T-helper 17 cell (primary cell): ENCODE measurements at regions not wholly inside any gene's neighbourhood (a gene's known extent, or its start where the extent isn't known, plus 50 kb on each side); places are given as distances from the start of the nearest gene placed in this dataset.
"Not testable (repeated sequence)": the region's sequence is repeated elsewhere in the genome, so short reads cannot be mapped to it uniquely, and the experiment has no call there.

ENCODE experiments used
- ATAC-seq: fragments of 150-1000 bp; cut with Tn5 transposase; 2 replicates; pipeline ENCODE4 v1.10.0; 2021; ENCODE audit warnings: mild to moderate bottlenecking, moderate library complexity
- DNase-seq, 3 donors: peaks; one replicate each; pipeline versions ENCODE4 v3.0.0 to v3.0.0-alpha.2; 2020 to 2021
- H3K9me3 ChIP-seq: one replicate; pipeline ENCODE4 v1.7.0; 2013; ENCODE audit warnings: low read length, mild to moderate bottlenecking; ENCODE audit not compliant: control insufficient read depth, poor library complexity, severe bottlenecking
- H3K27ac Mint-ChIP-seq: one replicate; pipeline ENCODE4 v1.8.0; 2022; ENCODE audit warnings: mild to moderate bottlenecking, moderate library complexity, mixed read lengths
- H3K27me3 Mint-ChIP-seq: one replicate; pipeline ENCODE4 v1.8.0; 2022; ENCODE audit warnings: mixed read lengths
- H3K36me3 Mint-ChIP-seq: one replicate; pipeline ENCODE4 v1.8.0; 2022; ENCODE audit warnings: low read depth, mixed read lengths
- H3K4me1 Mint-ChIP-seq: one replicate; pipeline ENCODE4 v1.8.0; 2022; ENCODE audit warnings: mild to moderate bottlenecking, mixed read lengths
- H3K4me3 Mint-ChIP-seq: one replicate; pipeline ENCODE4 v1.8.0; 2022; ENCODE audit warnings: mild to moderate bottlenecking, moderate library complexity, mixed read lengths

DNA sequence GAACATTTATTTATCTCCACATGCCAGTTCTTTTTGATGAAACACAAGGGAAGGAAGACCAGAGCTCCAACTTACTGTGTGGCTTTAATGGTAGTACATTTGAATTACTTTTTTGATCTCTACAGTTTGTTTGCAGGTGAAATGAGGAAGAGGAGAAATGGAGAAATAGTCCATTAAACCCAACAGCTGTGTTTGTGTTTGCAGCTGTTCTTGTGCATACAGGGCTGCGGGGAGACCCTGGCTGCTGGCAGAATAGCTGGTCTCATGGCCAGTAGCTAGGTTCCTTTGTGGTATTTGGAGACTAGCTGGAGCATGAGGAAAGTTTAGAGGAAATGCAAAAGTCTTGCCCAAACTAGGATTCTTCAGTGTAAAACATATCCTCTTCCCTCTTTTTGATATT lies 374.8 kb downstream of the GPAT3 start:
- H3K4me1 Mint-ChIP-seq, result no peaks in the 10 kb centered on the region
- ATAC-seq (no peak), DNase-seq (no peak)
- no peak overlapping the region for H3K27ac Mint-ChIP-seq
- no peaks in the 10 kb centered on the region for H3K36me3 Mint-ChIP-seq
- no peaks in the 10 kb centered on the region for H3K9me3 ChIP-seq
- no peak overlapping the region for H3K4me3 Mint-ChIP-seq
- H3K27me3 Mint-ChIP-seq, result peaks cover 19% of the 10 kb centered on the region

DNA sequence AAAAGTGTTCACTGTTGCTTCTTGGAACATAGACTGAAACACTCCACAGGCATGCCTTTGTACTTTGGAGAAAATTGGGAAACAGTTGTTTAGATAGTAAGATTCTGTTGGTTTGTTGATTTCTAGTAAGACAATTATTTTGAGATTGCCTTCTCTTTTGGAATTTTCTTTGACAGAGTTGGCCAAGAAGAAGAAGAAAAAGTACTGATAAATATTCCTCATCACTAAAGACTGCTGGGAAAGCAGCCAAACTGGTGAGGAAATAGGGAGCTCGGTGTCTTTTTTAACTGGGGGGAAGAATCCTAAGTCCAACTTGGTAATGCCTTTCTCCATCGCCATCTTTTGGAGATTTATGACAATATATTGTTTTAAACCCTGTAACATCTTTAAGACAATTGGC lies 370.7 kb downstream of the GPAT3 start:
- no peak for ATAC-seq
- no peaks in the 10 kb centered on the region for H3K36me3 Mint-ChIP-seq
- H3K27ac Mint-ChIP-seq, result no peak overlapping the region
- peaks cover 19% of the 10 kb centered on the region for H3K27me3 Mint-ChIP-seq
- no peak for DNase-seq
- no peaks in the 10 kb centered on the region for H3K9me3 ChIP-seq
- no peak overlapping the region for H3K4me3 Mint-ChIP-seq
- H3K4me1 Mint-ChIP-seq, result no peaks in the 10 kb centered on the region

DNA sequence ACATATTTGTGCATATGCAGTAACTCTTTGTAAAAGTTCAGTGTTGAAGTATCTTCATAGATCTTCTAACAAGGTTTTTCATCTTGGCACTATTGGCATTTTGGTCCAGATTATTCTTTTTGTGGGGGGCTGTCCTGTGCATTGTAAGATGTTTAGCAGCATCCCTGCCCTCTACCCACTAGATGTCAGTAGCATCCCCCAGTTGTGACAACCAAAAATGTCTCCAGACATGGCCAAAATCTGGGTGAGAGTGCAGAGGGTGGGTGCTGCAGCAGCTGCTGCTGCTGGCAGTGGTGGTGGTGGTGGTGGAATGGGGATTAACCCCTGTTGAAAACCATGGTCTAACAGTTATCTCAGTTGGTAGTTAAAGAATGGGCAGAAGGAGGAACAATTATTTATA lies 370.0 kb downstream of the GPAT3 start:
- ATAC-seq, result no peak
- no peak overlapping the region for H3K27ac Mint-ChIP-seq

DNA sequence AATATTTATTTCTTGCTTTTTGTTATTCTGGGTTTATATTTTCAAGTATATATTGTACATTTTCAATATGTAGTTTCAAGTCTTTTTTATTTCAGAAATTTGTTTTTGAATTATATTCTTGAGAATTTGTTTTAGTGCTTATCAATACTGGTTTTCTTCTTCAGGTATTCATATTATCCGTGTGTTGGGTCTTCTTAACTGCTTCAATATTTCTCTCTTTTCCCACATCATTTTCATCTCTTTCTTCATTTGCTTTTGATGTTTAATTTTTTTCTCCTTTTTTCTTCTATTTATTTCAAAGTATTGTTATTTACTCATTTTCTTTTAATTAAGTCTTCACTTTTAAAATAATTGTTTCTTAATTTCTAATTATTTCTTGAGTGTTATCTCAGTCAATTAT lies 367.8 kb downstream of the GPAT3 start:
- H3K36me3 Mint-ChIP-seq, H3K4me3 Mint-ChIP-seq, H3K27ac Mint-ChIP-seq: not testable (repeated sequence)

More for the DNA sequence above, 370.0 kb downstream of the GPAT3 start:
- H3K9me3 ChIP-seq, result no peaks in the 10 kb centered on the region
- Mint-ChIP-seq H3K27me3 (peaks cover 17% of the 10 kb centered on the region), H3K4me3 (no peak overlapping the region), H3K36me3 (no peaks in the 10 kb centered on the region), H3K4me1 (no peaks in the 10 kb centered on the region)
- no peak for DNase-seq

DNA sequence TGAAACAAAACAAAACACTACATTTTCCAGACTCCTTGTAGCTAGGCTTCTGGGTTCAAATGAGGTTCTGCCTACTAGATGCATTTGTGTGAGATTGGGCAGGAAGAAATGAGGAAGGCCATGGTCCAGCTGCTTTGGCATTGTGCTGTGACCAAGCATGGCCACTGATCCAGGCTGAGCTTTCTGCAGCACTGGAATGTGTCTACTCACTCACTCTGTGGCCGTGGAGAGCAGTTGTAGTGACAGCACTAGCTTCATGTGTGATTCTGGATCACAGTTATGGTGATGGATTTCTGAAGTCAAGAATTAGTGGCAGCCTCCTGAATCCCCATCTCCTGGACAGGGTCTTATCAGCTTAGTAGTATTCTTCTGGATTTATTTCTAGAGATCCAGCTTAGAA lies 358.9 kb downstream of the GPAT3 start:
- no peak for ATAC-seq
- H3K27ac Mint-ChIP-seq, result no peak overlapping the region
- no peak for DNase-seq

More for the DNA sequence above, 367.8 kb downstream of the GPAT3 start:
- H3K4me1 Mint-ChIP-seq, H3K9me3 ChIP-seq, H3K27me3 Mint-ChIP-seq, DNase-seq, ATAC-seq: not testable (repeated sequence)

DNA sequence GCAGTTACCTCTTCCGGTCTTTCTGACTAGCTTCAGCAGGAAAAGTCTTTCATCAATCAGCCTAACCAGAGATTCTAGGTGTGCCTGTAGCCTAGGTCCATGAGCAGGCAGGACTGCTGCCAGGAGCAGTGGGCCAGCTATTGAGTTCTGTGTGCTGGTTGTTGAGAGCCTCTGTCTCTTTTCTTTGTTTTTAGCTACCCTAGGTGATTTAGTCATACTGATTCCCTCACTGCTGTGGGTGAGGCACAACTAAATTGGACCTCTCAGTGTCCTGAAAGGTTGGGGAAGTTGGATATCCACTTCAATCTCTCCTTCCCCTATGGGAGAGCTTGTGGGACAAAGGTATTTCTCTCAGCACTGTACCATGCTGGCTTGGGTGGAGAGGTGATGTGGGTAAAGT lies 354.9 kb downstream of the GPAT3 start:
- H3K36me3 Mint-ChIP-seq, result no peaks in the 10 kb centered on the region
- H3K4me3 Mint-ChIP-seq, result no peak overlapping the region
- DNase-seq, result no peak
- H3K27ac Mint-ChIP-seq, result no peak overlapping the region
- no peaks in the 10 kb centered on the region for H3K9me3 ChIP-seq
- peaks cover 4% of the 10 kb centered on the region for H3K27me3 Mint-ChIP-seq
- no peak for ATAC-seq
- no peaks in the 10 kb centered on the region for H3K4me1 Mint-ChIP-seq

More for the DNA sequence above, 358.9 kb downstream of the GPAT3 start:
- Mint-ChIP-seq H3K27me3 (peaks cover 5% of the 10 kb centered on the region), H3K4me1 (no peaks in the 10 kb centered on the region), H3K36me3 (no peaks in the 10 kb centered on the region), H3K4me3 (no peak overlapping the region)
- H3K9me3 ChIP-seq, result no peaks in the 10 kb centered on the region

DNA sequence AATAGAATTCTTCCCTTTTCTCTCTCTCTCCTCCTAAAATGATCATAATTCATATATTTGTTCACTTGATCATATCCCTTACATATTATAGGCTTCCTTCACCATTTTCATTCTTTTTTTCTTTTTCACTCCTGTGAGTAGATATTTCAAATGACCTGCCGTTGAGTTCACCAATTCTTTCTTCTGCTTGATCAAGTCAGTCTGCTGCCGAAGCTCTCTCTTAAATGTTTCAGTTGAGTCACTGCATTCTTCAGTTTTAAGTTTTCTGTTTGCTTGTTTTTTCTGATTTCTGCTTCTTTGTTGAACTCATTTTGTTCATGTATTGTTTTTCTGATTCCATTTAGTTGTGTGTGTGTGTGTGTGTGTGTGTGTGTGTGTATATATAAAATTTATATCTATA lies 354.3 kb downstream of the GPAT3 start:
- no peaks in the 10 kb centered on the region for H3K4me1 Mint-ChIP-seq
- no peak for DNase-seq
- H3K9me3 ChIP-seq, result no peaks in the 10 kb centered on the region
- no peak overlapping the region for H3K4me3 Mint-ChIP-seq
- no peak overlapping the region for H3K27ac Mint-ChIP-seq
- no peak for ATAC-seq
- no peaks in the 10 kb centered on the region for H3K36me3 Mint-ChIP-seq
- peaks cover 10% of the 10 kb centered on the region for H3K27me3 Mint-ChIP-seq

DNA sequence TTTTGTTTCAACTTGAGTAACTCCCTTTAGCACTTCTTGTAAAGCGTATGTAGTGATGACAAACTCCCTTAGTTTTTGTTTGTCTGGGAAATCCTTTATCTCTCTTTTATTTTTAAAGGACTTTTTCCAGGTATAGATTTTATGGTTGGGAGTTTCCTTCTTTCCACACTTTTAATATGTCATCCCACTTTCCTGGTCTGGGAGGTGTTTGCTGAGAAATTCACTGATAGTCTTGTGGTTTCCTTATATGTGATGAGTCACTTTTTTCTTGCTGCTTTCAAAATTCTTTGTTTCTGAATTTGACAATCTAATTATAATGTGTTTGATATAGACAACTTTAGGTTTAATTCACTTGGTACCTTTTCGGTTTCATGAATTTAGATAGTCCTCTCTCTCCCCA lies 353.9 kb downstream of the GPAT3 start:
- ATAC-seq (no peak), DNase-seq (no peak)
- Mint-ChIP-seq H3K36me3 (no peaks in the 10 kb centered on the region), H3K27me3 (peaks cover 10% of the 10 kb centered on the region), H3K4me3 (no peak overlapping the region), H3K27ac (no peak overlapping the region), H3K4me1 (no peaks in the 10 kb centered on the region)
- no peaks in the 10 kb centered on the region for H3K9me3 ChIP-seq

DNA sequence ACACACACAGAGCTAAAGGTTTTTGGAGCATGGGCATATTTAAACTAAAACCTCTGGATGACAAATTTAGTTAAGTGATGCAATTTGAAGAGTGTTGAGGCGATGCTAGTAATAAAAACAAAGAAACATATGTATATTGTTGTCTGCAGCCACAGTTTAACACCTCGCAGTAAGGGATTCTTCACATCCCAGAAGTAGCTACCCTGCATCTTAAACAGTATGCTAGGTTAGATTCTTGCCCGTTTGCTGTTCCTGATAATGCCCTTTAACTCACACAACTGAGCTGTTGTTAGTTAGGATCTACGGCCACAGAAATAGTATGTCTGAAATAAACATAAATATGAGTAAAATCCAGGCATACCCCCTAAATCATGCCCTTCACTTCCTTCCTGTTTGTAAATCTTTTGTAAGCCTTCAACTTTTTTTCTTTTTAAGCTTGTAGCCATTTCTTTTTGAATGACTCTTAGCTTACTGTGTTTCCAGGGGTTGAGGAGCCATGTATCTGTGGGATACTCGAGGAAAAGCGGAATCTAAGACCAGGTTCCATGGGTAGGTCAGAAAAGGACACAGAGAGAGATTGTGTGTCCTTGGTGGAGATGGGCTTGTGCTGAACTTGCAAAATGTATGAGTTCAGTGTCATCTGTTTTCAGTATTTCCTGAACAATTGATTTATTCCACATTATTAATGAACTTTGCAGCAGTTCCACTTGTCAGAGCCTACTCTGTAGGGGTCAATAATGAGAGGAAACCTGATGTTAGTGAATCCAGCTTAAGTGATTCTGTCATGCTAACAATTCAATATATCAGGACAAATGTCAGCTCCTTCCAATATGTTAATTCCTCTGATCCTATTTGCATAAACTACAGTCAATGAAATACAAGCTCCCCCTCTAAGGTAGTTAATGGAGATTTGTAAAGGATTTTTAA lies 349.6 kb downstream of the GPAT3 start:
- Mint-ChIP-seq H3K27me3 (peaks cover 10% of the 10 kb centered on the region), H3K27ac (no peak overlapping the region), H3K4me3 (no peak overlapping the region), H3K36me3 (no peaks in the 10 kb centered on the region), H3K4me1 (no peaks in the 10 kb centered on the region)
- DNase-seq, result no peak
- H3K9me3 ChIP-seq, result no peaks in the 10 kb centered on the region
- ATAC-seq, result no peak

DNA sequence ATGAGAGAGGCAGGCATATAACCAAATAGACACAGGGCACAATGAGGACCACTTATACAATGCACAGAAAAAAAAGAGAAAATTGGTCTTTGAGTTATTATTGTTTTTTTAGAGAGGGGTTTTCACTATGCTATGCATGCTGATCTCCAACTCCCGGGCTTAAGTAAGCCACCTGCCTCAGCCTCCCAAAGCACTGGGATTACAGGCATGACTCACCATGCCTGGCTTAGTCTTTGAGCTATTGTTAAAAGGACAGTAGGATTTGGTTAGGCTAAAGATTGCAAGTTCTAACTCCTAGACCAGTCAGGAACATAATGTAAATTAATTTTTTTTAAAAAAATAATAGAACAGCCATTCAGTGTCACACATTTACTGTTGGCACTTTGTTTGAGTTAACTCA lies 340.1 kb downstream of the GPAT3 start:
- peaks cover 18% of the 10 kb centered on the region for H3K27me3 Mint-ChIP-seq
- H3K4me3 Mint-ChIP-seq, result no peak overlapping the region
- ATAC-seq (no peak), DNase-seq (no peak)
- no peaks in the 10 kb centered on the region for H3K9me3 ChIP-seq
- no peak overlapping the region for H3K27ac Mint-ChIP-seq
- H3K4me1 Mint-ChIP-seq, result no peaks in the 10 kb centered on the region
- H3K36me3 Mint-ChIP-seq, result no peaks in the 10 kb centered on the region

DNA sequence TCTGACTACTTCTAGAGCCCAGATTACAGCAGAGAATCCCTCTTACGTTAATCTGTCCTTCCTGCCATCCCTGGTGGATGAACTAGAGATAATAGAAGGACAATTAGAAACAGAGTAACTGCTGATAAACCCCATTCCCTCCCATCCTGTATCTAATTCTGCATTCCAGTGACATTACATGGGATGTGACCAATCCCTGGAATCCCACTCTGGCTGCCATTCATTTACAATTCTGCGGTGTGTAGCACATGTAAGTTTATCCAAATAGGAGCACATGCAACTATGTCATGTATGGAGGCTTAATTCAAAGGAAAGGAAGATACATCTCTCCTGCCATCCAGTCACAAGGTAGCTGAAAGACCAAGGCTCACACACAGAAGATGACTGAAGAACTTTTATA lies 339.5 kb downstream of the GPAT3 start:
- no peak for DNase-seq
- Mint-ChIP-seq H3K4me1 (no peaks in the 10 kb centered on the region), H3K36me3 (no peaks in the 10 kb centered on the region), H3K4me3 (no peak overlapping the region), H3K27me3 (peaks cover 18% of the 10 kb centered on the region), H3K27ac (no peak overlapping the region)
- ATAC-seq, result no peak
- H3K9me3 ChIP-seq, result no peaks in the 10 kb centered on the region

DNA sequence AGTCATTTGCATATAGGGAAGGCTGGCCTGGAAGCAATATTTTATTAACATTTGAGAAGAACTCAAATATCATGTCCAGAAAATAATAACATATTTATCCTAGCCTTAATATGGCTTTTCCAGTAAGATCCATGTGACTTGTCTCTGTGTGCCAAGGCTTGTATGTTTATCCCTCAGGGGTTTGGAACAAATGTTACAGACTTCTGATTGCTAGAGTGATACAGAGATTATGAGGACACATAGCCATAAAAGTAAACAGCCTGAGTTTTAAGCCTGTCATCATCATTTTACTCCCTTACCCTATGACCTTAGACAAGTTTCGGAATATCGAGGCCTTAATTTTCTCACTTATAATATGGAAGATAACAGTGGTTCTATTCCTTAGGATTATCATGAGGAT lies 338.1 kb downstream of the GPAT3 start:
- ATAC-seq (no peak), DNase-seq (no peak)
- H3K4me1 Mint-ChIP-seq, result no peaks in the 10 kb centered on the region
- H3K36me3 Mint-ChIP-seq, result no peaks in the 10 kb centered on the region
- no peak overlapping the region for H3K4me3 Mint-ChIP-seq
- no peak overlapping the region for H3K27ac Mint-ChIP-seq
- no peaks in the 10 kb centered on the region for H3K9me3 ChIP-seq
- H3K27me3 Mint-ChIP-seq, result peaks cover 18% of the 10 kb centered on the region

DNA sequence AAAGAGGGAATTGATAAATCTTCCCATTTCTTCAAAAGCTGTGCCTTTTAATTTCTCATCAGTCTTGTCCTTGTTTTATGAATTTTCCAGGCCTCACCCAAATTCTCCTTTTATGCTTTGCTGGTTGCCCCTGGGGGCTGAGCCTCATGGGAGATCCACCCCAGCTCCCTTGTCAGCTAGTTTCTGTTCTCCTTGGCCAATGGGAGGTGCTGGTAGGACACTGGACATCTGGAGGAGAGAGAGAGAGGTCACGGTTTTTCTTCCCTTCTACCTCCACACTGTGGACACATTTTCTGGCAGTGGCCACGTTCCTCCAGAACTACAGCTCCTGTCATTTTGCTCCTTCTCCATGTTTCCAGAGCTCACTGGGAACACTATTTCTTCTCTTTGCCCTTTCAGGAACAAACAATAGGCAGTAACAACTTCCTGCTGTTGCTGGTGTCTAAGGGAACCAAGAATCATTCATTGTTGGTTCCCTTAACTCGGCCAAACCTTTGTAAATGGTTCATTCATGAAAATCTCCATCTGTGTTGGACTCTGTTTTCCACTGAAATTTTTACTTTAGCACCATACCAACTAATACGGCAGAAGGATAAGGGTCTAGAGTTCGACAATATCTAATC lies 334.5 kb downstream of the GPAT3 start:
- Mint-ChIP-seq H3K27me3 (peaks cover 13% of the 10 kb centered on the region), H3K4me3 (no peak overlapping the region)

More for the DNA sequence above, 334.5 kb downstream of the GPAT3 start:
- Mint-ChIP-seq H3K27ac (no peak overlapping the region), H3K36me3 (no peaks in the 10 kb centered on the region), H3K4me1 (no peaks in the 10 kb centered on the region)
- H3K9me3 ChIP-seq, result no peaks in the 10 kb centered on the region
- ATAC-seq (no peak), DNase-seq (no peak)
